CD14-positive monocyte (primary cell): ENCODE measurements at regions not wholly inside any gene's neighbourhood (a gene's known extent, or its start where the extent isn't known, plus 50 kb on each side); places are given as distances from the start of the nearest gene placed in this dataset.

ENCODE experiments used
- DNase-seq, 3 donors: peaks; one replicate each; pipeline ENCODE4 v3.0.0-alpha.2; 2011 to 2022
- H2AFZ ChIP-seq: 2 replicates; pipeline ENCODE4 v1.6.0; 2012; ENCODE audit warnings: mild to moderate bottlenecking, low read depth, low read length, inconsistent platforms; ENCODE audit not compliant: insufficient read depth, poor library complexity, severe bottlenecking
- H3K27ac ChIP-seq, 2 donors: 1 replicate in 1 of 2; 2 replicates in 1 of 2; pipeline ENCODE4 v1.5.1; 2012 to 2013; ENCODE audit warnings: low read length in 2 of 2, control low read depth in 1 of 2, inconsistent platforms in 1 of 2, low read depth in 1 of 2, mild to moderate bottlenecking in 1 of 2
- H3K27me3 ChIP-seq, 2 donors: one replicate each; pipeline versions ENCODE4 v1.6.0 to v1.6.1; 2011 to 2013; ENCODE audit warnings: low read length in 2 of 2; ENCODE audit not compliant: control insufficient read depth in 2 of 2, insufficient read depth in 2 of 2
- H3K36me3 ChIP-seq, 2 donors: replicated peaks in 1 of 2; 1 replicate in 1 of 2; 2 replicates in 1 of 2; pipeline versions ENCODE4 v1.5.1 to v1.6.1; 2012 to 2013; ENCODE audit warnings: low read length in 2 of 2, control low read depth in 1 of 2, inconsistent platforms in 1 of 2, mild to moderate bottlenecking in 1 of 2; ENCODE audit not compliant: insufficient read depth in 2 of 2, control insufficient read depth in 1 of 2
- H3K4me1 ChIP-seq, 2 donors: 1 replicate in 1 of 2; 2 replicates in 1 of 2; pipeline versions ENCODE4 v1.5.1 to v1.6.1; 2012 to 2013; ENCODE audit warnings: low read length in 2 of 2, control low read depth in 1 of 2, inconsistent platforms in 1 of 2, mild to moderate bottlenecking in 1 of 2, moderate library complexity in 1 of 2; ENCODE audit not compliant: insufficient read depth in 2 of 2, control insufficient read depth in 1 of 2
- H3K4me2 ChIP-seq: replicated peaks from 2 replicates; pipeline ENCODE3; 2012; ENCODE audit warnings: low read length, moderate library complexity, mild to moderate bottlenecking; ENCODE audit not compliant: poor library complexity, severe bottlenecking; ENCODE audit errors: extremely low read depth
- H3K4me3 ChIP-seq, 3 experiments: fragments of 200-600 bp in 1 of 3; sonication (generic) in 1 of 3; replicated peaks in 1 of 3; 1 replicate in 2 of 3; 2 replicates in 1 of 3; pipeline ENCODE4 v1.5.1; 2011 to 2013; ENCODE audit warnings: low read length in 3 of 3, mild to moderate bottlenecking in 3 of 3, control low read depth in 2 of 3, low read depth in 2 of 3, inconsistent platforms in 1 of 3, moderate library complexity in 1 of 3
- H3K79me2 ChIP-seq: 2 replicates; pipeline ENCODE4 v1.6.0; 2012; ENCODE audit warnings: mild to moderate bottlenecking, control low read depth, inconsistent platforms, low read length, moderate library complexity; ENCODE audit not compliant: insufficient read depth
- H3K9ac ChIP-seq: 2 replicates; pipeline ENCODE4 v1.6.0; 2017; ENCODE audit warnings: low read length, mild to moderate bottlenecking; ENCODE audit not compliant: insufficient read depth, poor library complexity, severe bottlenecking
- H3K9me3 ChIP-seq, 2 donors: replicated peaks in 1 of 2; 1 replicate in 1 of 2; 2 replicates in 1 of 2; pipeline versions ENCODE4 v1.5.1 to v1.6.1; 2012 to 2013; ENCODE audit warnings: low read length in 2 of 2, control low read depth in 1 of 2; ENCODE audit not compliant: control insufficient read depth in 1 of 2, insufficient read depth in 1 of 2
- H4K20me1 ChIP-seq: 2 replicates; pipeline ENCODE4 v1.6.0; 2012; ENCODE audit warnings: mild to moderate bottlenecking, low read length, control low read depth, moderate library complexity; ENCODE audit not compliant: insufficient read depth
- H3K27ac Mint-ChIP-seq, 7 donors: one replicate each; pipeline ENCODE4 v1.8.0; 2020; ENCODE audit warnings: mild to moderate bottlenecking in 7 of 7, mixed read lengths in 7 of 7, moderate library complexity in 6 of 7, inconsistent platforms in 2 of 7
- H3K27me3 Mint-ChIP-seq, 3 donors: one replicate each; pipeline ENCODE4 v1.8.0; 2021 to 2022; ENCODE audit warnings: low read depth in 3 of 3, mild to moderate bottlenecking in 3 of 3, mixed read lengths in 3 of 3, moderate library complexity in 3 of 3, inconsistent platforms in 1 of 3
- H3K36me3 Mint-ChIP-seq, 2 donors: one replicate each; pipeline ENCODE4 v1.8.0; 2020; ENCODE audit warnings: mixed read lengths in 2 of 2, inconsistent platforms in 1 of 2, mild to moderate bottlenecking in 1 of 2
- H3K4me1 Mint-ChIP-seq: one replicate; pipeline ENCODE4 v1.8.0; 2020; ENCODE audit warnings: mild to moderate bottlenecking, mixed read lengths
- H3K4me3 Mint-ChIP-seq, 2 donors: one replicate each; pipeline ENCODE4 v1.8.0; 2020; ENCODE audit warnings: mild to moderate bottlenecking in 2 of 2, mixed read lengths in 2 of 2, moderate library complexity in 1 of 2
- H3K9me3 Mint-ChIP-seq, 7 donors: one replicate each; pipeline ENCODE4 v1.8.0; 2020 to 2022; ENCODE audit warnings: mixed read lengths in 7 of 7, mild to moderate bottlenecking in 6 of 7, moderate library complexity in 6 of 7, inconsistent platforms in 2 of 7
- CTCF ChIP-seq: fragments of 200-600 bp; IDR thresholded peaks from one replicate; pipeline ENCODE4 v1.8.0; 2022; ENCODE audit warnings: antibody characterized with exemption, mild to moderate bottlenecking
- WGBS: methylation state at CpG from one replicate; pipeline ENCODE4 v1.1.5; 2013; ENCODE audit warnings: missing lambda C conversion rate; ENCODE audit not compliant: insufficient coverage; 5-methylcytosine and 5-hydroxymethylcytosine counted together
- intact Hi-C, 2 donors: fragments of 100-400 bp; cut with micrococcal nuclease; formaldehyde crosslinking; loops; one replicate each; pipeline versions ENCODE4 v1.15.0 to v1.15.1; 2023

DNA sequence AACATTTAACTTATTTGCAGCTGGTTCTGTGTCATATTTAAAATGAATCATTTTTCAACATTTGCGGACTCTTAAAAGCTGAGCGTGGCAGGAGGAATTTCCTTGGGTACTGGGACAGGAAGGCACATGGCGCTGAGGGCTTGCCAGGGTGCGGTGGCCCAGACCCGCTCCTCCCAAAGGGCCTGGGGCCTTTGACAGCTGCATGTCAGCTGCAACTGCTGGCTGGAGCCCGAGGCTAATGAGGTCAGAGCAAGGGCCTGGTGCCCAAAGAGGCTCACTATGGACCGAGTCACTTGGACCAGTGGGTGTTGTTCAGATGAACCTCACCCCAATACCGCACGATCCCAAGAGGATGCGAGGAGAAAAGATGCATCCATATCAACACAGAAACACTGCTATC is 326.9 kb downstream of the CTTN start:
- no peak overlapping the region for H2AFZ ChIP-seq
- no peak overlapping the region for H3K27ac ChIP-seq
- TF ChIP-seq CTCF, result no peak
- H3K27me3 ChIP-seq, result no peaks in the 10 kb centered on the region
- H3K4me2 ChIP-seq, result no peak overlapping the region
- no peaks in the 10 kb centered on the region for H3K4me1 ChIP-seq
- no peaks in the 10 kb centered on the region for H3K36me3 Mint-ChIP-seq
- H3K4me3 Mint-ChIP-seq, result no peak overlapping the region
- 95% methylated on average over 10 of the region's 10 CpGs for WGBS
- H3K36me3 ChIP-seq, result no peaks in the 10 kb centered on the region
- no peaks in the 10 kb centered on the region for H4K20me1 ChIP-seq
- H3K27me3 Mint-ChIP-seq, result peaks cover 14% of the 10 kb centered on the region in 3 donors
- no peaks in the 10 kb centered on the region for H3K9me3 ChIP-seq
- no peak overlapping the region for H3K4me3 ChIP-seq
- no peaks in the 10 kb centered on the region for H3K79me2 ChIP-seq
- no peak for DNase-seq
- intact Hi-C loops, result no loop called here
- H3K9ac ChIP-seq, result no peak overlapping the region
- no peaks in the 10 kb centered on the region for H3K4me1 Mint-ChIP-seq
- H3K9me3 Mint-ChIP-seq, result peaks cover 0 to 6% (median 1%) of the 10 kb centered on the region in 7 donors
- H3K27ac Mint-ChIP-seq, result no peak overlapping the region

DNA sequence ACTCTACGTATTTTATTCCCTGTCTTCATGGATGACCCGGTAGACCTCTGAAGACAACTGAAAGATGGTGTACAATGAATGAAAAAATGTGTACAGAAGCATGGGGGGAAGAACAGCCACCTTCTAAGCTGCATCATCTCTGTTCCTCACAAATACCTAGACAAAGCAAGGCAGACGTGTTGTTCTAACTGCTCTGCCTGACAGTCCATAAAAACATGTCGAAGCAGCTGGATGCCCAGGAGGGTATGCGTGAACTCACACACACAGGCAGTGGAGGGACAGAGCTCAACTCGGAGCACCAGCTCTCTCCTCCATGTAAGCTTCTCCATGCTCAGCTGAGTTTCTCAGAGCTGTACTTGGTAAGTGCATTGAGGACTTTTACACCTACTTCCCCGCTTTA is 327.4 kb downstream of the CTTN start:
- WGBS, result 79% methylated on average over 3 of the region's 7 CpGs
- Mint-ChIP-seq H3K27me3 (peaks cover 14% of the 10 kb centered on the region in 3 donors), H3K27ac (no peak overlapping the region), H3K36me3 (no peaks in the 10 kb centered on the region), H3K4me1 (no peaks in the 10 kb centered on the region), H3K9me3 (peaks cover 0 to 6% (median 1%) of the 10 kb centered on the region in 7 donors), H3K4me3 (no peak overlapping the region)
- intact Hi-C loops, result no loop called here
- no peak overlapping the region for H3K4me3 ChIP-seq
- DNase-seq, result no peak
- H3K9ac ChIP-seq, result no peak overlapping the region
- H3K36me3 ChIP-seq, result no peaks in the 10 kb centered on the region
- no peaks in the 10 kb centered on the region for H3K9me3 ChIP-seq
- no peak overlapping the region for H2AFZ ChIP-seq
- H3K27ac ChIP-seq, result no peak overlapping the region
- H3K79me2 ChIP-seq, result no peaks in the 10 kb centered on the region
- no peak overlapping the region for H3K4me2 ChIP-seq
- no peaks in the 10 kb centered on the region for H3K4me1 ChIP-seq
- TF ChIP-seq CTCF, result no peak
- H4K20me1 ChIP-seq, result no peaks in the 10 kb centered on the region
- H3K27me3 ChIP-seq, result no peaks in the 10 kb centered on the region
